OCI-LY7 (cell line): ENCODE measurements at regions not wholly inside any gene's neighbourhood (a gene's known extent, or its start where the extent isn't known, plus 50 kb on each side); places are given as distances from the start of the nearest gene placed in this dataset.

Experiments used
- BruUV-seq: library from RNA; stranded (reverse); fragments of 400-500 nt; replicated peaks from 2 replicates; lab custom pipeline; 2021; lab: Mats Ljungman, UMichigan
- CTCF ChIA-PET: fragments of 300-600 bp; sonication (Branson Sonifier 250); formaldehyde crosslinking; loops from one replicate; lab custom pipeline; 2022; ENCODE audit warnings: antibody characterized with exemption; ENCODE audit not compliant: unreplicated experiment; lab: Charles Lee
- POLR2A ChIA-PET: fragments of 300-600 bp; sonication (Branson Sonifier 250); formaldehyde crosslinking; loops from one replicate; lab custom pipeline; 2022; ENCODE audit warnings: antibody characterized with exemption; lab: Charles Lee
- DNase-seq: peaks from one replicate; pipeline ENCODE4 v3.0.0-alpha.2; 2015; ENCODE audit warnings: low spot score
- H2AFZ ChIP-seq: fragments of 200-600 bp; sonication (generic), shearing (Covaris generic); 2 replicates; pipeline ENCODE4 v1.6.1; 2014; ENCODE audit warnings: mild to moderate bottlenecking, antibody characterized with exemption, low read length, moderate library complexity
- H3K27ac ChIP-seq: fragments of 200-600 bp; sonication (generic); 2 replicates; pipeline ENCODE4 v1.5.1; 2014; ENCODE audit warnings: mixed run types, low read depth, mild to moderate bottlenecking, moderate library complexity, low read length, inconsistent platforms; ENCODE audit not compliant: poor library complexity, severe bottlenecking
- H3K36me3 ChIP-seq: fragments of 200-600 bp; sonication (generic); 2 replicates; pipeline ENCODE4 v1.6.1; 2014; ENCODE audit warnings: mild to moderate bottlenecking, antibody characterized with exemption, low read length, moderate library complexity, mixed read lengths; ENCODE audit not compliant: insufficient read depth
- H3K4me1 ChIP-seq: fragments of 200-600 bp; sonication (generic); 2 replicates; pipeline ENCODE4 v1.5.1; 2014; ENCODE audit warnings: mild to moderate bottlenecking, low read length; ENCODE audit not compliant: insufficient read depth, poor library complexity, severe bottlenecking
- H3K4me2 ChIP-seq: fragments of 200-600 bp; sonication (generic); 2 replicates; pipeline ENCODE4 v1.6.1; 2014; ENCODE audit warnings: mild to moderate bottlenecking, low read length
- H3K4me3 ChIP-seq: fragments of 200-600 bp; sonication (generic); 2 replicates; pipeline ENCODE4 v1.5.1; 2014; ENCODE audit warnings: mild to moderate bottlenecking, low read depth, low read length; ENCODE audit not compliant: poor library complexity, severe bottlenecking
- H3K79me2 ChIP-seq: fragments of 200-600 bp; sonication (generic); 2 replicates; pipeline ENCODE4 v1.6.1; 2016; ENCODE audit warnings: low read depth, mild to moderate bottlenecking, low read length, moderate library complexity, mixed read lengths; ENCODE audit not compliant: insufficient read depth
- H3K9me2 ChIP-seq: fragments of 200-600 bp; sonication (generic); 2 replicates; pipeline ENCODE4 v1.6.1; 2016; ENCODE audit warnings: mild to moderate bottlenecking, low read length, mixed read lengths; ENCODE audit not compliant: insufficient read depth
- H3K9me3 ChIP-seq: fragments of 200-600 bp; sonication (generic); 2 replicates; pipeline ENCODE4 v1.6.1; 2014; ENCODE audit warnings: mild to moderate bottlenecking, mixed run types, low read length, mixed read lengths
- H4K20me1 ChIP-seq: fragments of 200-600 bp; sonication (generic); 2 replicates; pipeline ENCODE4 v1.6.1; 2014; ENCODE audit warnings: mild to moderate bottlenecking, antibody characterized with exemption, low read length, moderate library complexity, mixed read lengths; ENCODE audit not compliant: insufficient read depth
- EZH2phosphoT487 ChIP-seq: fragments of 200-600 bp; sonication (generic); IDR thresholded peaks from 2 replicates; pipeline ENCODE4 v1.6.1; 2018; ENCODE audit warnings: low read depth, borderline replicate concordance, mild to moderate bottlenecking, mixed run types, antibody characterized with exemption, low read length, moderate library complexity, mixed read lengths
- intact Hi-C: fragments of 100-400 bp; cut with micrococcal nuclease; formaldehyde crosslinking; loops from one replicate; pipeline ENCODE4 v1.10.0; 2022; ENCODE audit not compliant: unreplicated experiment
- TF ChIP-seq, protein P1 (sequence below): fragments of 200-600 bp; sonication (generic); conservative IDR thresholded peaks from 2 replicates; pipeline ENCODE4 v1.5.1; 2014; ENCODE audit warnings: mild to moderate bottlenecking, antibody characterized with exemption, low read length, moderate library complexity, mixed read lengths

DNA sequence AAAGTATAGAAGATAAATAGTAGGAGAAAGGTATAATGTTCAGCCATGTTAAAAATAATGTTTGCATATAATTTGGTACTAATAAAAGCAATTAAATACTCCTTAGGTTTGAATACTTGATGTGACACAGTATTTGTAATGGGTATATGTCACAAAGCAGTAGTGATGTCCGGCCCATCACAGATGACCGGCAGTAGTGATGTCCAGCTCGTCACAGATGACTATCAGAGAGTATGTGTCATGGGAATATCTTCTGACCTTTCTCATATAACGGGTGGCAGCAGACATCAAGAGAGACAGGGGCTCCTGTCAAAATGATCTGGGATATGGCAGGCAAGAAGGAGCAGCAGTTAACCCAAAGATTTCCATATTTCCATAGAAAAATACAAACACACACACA lies 477.4 kb upstream of the KLF6 start:
- DNase-seq, result no peak
- no peak overlapping the region for H3K4me3 ChIP-seq
- H3K4me2 ChIP-seq, result no peak overlapping the region
- no peaks in the 10 kb centered on the region for H3K9me3 ChIP-seq
- POLR2A ChIA-PET, result no interaction called here
- no peaks in the 10 kb centered on the region for H4K20me1 ChIP-seq
- no peaks in the 10 kb centered on the region for H3K79me2 ChIP-seq
- H2AFZ ChIP-seq, result no peak overlapping the region
- H3K36me3 ChIP-seq, result no peaks in the 10 kb centered on the region
- H3K9me2 ChIP-seq, result no peaks in the 10 kb centered on the region
- H3K4me1 ChIP-seq, result no peaks in the 10 kb centered on the region
- no peak overlapping the region for H3K27ac ChIP-seq
- intact Hi-C loops, result no loop called here
- no peak for TF ChIP-seq EZH2phosphoT487
- TF ChIP-seq, protein P1, sequence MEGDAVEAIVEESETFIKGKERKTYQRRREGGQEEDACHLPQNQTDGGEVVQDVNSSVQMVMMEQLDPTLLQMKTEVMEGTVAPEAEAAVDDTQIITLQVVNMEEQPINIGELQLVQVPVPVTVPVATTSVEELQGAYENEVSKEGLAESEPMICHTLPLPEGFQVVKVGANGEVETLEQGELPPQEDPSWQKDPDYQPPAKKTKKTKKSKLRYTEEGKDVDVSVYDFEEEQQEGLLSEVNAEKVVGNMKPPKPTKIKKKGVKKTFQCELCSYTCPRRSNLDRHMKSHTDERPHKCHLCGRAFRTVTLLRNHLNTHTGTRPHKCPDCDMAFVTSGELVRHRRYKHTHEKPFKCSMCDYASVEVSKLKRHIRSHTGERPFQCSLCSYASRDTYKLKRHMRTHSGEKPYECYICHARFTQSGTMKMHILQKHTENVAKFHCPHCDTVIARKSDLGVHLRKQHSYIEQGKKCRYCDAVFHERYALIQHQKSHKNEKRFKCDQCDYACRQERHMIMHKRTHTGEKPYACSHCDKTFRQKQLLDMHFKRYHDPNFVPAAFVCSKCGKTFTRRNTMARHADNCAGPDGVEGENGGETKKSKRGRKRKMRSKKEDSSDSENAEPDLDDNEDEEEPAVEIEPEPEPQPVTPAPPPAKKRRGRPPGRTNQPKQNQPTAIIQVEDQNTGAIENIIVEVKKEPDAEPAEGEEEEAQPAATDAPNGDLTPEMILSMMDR, result no peak
- CTCF ChIA-PET, result no interaction called here
- no TSS peak for BruUV-seq

DNA sequence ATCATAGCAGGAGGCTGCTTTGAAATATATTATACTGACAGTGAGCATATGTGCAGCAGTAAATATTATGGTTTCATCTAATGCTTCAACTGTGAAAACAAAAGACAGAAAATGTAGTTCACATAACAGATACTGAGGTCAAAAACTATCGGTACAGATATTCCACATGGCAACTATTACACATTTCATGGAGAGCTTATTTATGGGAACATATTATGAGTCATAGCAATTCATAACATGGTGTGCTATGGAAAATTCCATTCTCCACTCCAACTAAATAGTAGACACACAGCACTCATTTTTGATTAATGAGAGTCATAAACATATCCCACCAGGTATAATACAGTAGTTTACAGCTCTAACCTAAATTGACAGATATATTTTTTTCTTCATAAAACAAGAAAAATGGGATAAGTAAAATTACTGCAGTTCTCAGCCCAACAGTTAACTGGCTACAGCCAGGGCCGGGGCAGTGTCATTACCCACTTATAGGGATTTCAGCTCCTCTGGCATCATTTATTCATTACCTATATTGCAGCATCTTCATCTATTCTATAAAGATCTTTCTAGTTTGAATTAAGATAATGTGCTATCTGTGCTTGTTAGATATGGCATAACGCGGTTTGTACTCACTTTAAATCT lies 475.6 kb upstream of the KLF6 start:
- H3K4me3 ChIP-seq, result no peak overlapping the region
- intact Hi-C loops, result no loop called here
- no peak overlapping the region for H3K27ac ChIP-seq
- TF ChIP-seq EZH2phosphoT487, result no peak
- TF ChIP-seq, protein P1, result no peak
- POLR2A ChIA-PET, result interaction anchor here (0.5 to 0.8 kb wide), 4 partner anchors 9 to 887 kb away, joined by 3 to 5 read pairs (median 3); no protein-coding TSS in a partner anchor
- H4K20me1 ChIP-seq, result no peaks in the 10 kb centered on the region
- no TSS peak for BruUV-seq
- no peaks in the 10 kb centered on the region for H3K79me2 ChIP-seq
- H3K36me3 ChIP-seq, result no peaks in the 10 kb centered on the region
- DNase-seq, result no peak
- H3K4me2 ChIP-seq, result no peak overlapping the region
- H2AFZ ChIP-seq, result no peak overlapping the region
- CTCF ChIA-PET, result no interaction called here
- no peaks in the 10 kb centered on the region for H3K4me1 ChIP-seq
- no peaks in the 10 kb centered on the region for H3K9me2 ChIP-seq
- H3K9me3 ChIP-seq, result no peaks in the 10 kb centered on the region

DNA sequence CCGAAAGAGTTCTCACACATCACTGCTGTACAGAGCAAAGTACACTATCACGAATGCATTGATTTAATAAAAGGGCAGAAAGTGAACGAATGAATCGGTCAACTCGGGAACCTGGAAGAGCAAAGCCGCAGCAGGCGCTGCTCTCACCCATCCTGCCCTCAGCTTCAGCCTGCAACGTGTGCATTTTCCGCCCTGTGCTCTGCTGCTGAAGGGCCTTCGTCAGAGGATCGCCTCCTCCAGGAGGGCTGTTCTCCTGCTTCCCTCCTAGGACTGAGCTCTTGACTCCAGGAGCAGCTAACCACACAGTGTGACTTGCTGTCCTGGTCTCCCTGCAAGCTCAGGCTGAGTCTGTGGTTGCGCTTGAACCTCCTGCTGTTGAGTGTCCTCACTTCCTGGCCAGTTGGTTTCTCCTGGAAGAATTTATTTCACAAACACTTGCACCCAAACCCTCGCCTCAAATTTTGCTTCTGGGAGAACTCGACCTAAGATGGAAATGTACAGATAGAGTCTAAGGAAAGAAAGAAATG lies 473.0 kb upstream of the KLF6 start:
- intact Hi-C loops, result no loop called here
- TF ChIP-seq, protein P1, result no peak
- no peak for TF ChIP-seq EZH2phosphoT487
- H3K9me2 ChIP-seq, result no peaks in the 10 kb centered on the region
- H2AFZ ChIP-seq, result no peak overlapping the region
- no peaks in the 10 kb centered on the region for H3K36me3 ChIP-seq
- CTCF ChIA-PET, result no interaction called here
- no peaks in the 10 kb centered on the region for H3K79me2 ChIP-seq
- BruUV-seq, result no TSS peak
- no peaks in the 10 kb centered on the region for H3K9me3 ChIP-seq
- no peaks in the 10 kb centered on the region for H3K4me1 ChIP-seq
- POLR2A ChIA-PET, result interaction anchor here (0.7 kb wide), 1 partner anchor 518 kb away, joined by 3 read pairs; no protein-coding TSS in a partner anchor
- H3K4me3 ChIP-seq, result no peak overlapping the region
- H3K4me2 ChIP-seq, result no peak overlapping the region
- no peak for DNase-seq
- H3K27ac ChIP-seq, result no peak overlapping the region
- no peaks in the 10 kb centered on the region for H4K20me1 ChIP-seq
